ENCODE measurements at regions not wholly inside any gene's neighbourhood (a gene's known extent, or its start where the extent isn't known, plus 50 kb on each side); places are given as distances from the start of the nearest gene placed in this dataset.

DNA sequence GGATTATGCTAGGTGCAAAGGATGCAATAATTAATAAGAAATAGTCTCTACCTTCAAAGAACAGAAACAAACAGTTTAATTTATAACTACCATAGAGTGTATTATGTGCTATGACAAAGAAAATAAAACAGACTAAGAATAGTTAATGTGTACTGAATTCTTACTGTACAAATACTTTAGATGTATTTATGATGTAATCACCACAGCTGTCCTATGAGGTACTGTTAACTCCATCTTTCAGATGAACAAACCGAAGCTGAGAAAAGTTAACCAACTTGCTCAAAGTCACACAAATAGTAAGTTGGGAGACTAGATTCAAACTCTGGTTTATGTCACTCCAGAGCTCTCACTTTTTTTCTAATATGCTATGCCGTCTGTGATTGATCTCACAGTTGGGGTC lies 77.0 kb upstream of the FGGY start:
- Histone ChIP-seq H3K36me3 (no peaks in the 10 kb centered on the region), H3K9me3 (no peaks in the 10 kb centered on the region), H3K4me3 (replicated peaks in 1 of 3) (no peak overlapping the region), H3K4me1 (peaks cover 20 to 36% of the 10 kb centered on the region in 2 donors), H3K27ac (no peak overlapping the region), H3K27me3 (no peaks in the 10 kb centered on the region)
- intact Hi-C loops (cut with DNase I): no loop called here
- DNase-seq: no peak
- TF ChIP-seq, protein P1, sequence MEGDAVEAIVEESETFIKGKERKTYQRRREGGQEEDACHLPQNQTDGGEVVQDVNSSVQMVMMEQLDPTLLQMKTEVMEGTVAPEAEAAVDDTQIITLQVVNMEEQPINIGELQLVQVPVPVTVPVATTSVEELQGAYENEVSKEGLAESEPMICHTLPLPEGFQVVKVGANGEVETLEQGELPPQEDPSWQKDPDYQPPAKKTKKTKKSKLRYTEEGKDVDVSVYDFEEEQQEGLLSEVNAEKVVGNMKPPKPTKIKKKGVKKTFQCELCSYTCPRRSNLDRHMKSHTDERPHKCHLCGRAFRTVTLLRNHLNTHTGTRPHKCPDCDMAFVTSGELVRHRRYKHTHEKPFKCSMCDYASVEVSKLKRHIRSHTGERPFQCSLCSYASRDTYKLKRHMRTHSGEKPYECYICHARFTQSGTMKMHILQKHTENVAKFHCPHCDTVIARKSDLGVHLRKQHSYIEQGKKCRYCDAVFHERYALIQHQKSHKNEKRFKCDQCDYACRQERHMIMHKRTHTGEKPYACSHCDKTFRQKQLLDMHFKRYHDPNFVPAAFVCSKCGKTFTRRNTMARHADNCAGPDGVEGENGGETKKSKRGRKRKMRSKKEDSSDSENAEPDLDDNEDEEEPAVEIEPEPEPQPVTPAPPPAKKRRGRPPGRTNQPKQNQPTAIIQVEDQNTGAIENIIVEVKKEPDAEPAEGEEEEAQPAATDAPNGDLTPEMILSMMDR (IDR thresholded peaks at IDR 0.05): no peak
- TF ChIP-seq POLR2A (IDR thresholded peaks at IDR 0.05): no peak
- WGBS, 2 donors: 81 to 91% methylated on average over 2 of the region's 2 CpGs

DNA sequence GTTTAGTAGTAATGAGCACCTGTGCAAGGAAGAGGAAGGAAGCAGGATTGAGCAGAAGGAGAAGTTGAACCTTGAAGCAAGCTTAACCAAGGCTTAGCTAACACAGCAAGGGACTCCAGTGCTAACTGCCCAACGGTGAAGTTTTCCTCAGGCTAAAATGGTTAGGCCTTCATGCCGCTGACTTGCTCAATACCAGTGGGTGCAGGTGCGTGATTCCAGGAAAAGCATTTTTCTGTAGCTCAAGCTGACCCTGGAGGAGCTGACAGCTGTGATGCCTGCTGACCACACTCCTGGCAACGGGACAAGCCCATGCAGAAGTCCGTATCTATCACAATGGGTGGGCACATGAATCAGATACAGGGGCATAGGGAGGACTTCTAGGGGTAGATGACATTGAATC lies 76.5 kb upstream of the FGGY start:
- Histone ChIP-seq H3K36me3 (no peaks in the 10 kb centered on the region), H3K9me3 (no peaks in the 10 kb centered on the region), H3K27me3 (no peaks in the 10 kb centered on the region), H3K4me1 (peaks cover 16 to 32% of the 10 kb centered on the region in 2 donors), H3K4me3 (replicated peaks in 1 of 3) (no peak overlapping the region), H3K27ac (no peak overlapping the region)
- no peak for DNase-seq
- TF ChIP-seq, protein P1 (IDR thresholded peaks at IDR 0.05): no peak
- no peak for TF ChIP-seq POLR2A (IDR thresholded peaks at IDR 0.05)
- intact Hi-C loops (cut with DNase I): no loop called here
- 89 to 90% methylated on average over 5 of the region's 5 CpGs for WGBS, 2 donors

DNA sequence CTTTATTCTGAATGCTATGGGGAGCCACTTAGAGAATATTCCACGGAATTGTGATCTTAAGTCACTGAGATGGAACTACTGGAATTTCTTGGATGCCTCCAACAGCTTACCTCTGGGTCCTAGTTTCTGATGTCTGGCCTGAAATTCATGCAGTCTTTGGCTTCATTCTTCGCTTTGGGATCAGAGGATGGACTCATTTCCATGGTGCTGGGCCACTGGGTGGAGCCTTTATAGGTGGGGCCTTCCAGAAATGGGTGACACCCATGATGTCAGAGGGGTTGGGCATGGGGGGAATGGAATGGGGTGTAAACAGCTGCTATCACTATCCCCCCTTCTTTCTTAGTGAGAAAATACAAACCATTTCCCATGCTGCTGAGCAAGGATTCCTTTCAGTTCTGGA lies 73.7 kb upstream of the FGGY start:
- Histone ChIP-seq H3K9me3 (no peaks in the 10 kb centered on the region), H3K27ac (peak overlapping the region in 2 of 3 donors; percentile 43 to 69), H3K36me3 (no peaks in the 10 kb centered on the region), H3K4me3 (replicated peaks in 1 of 3) (no peak overlapping the region), H3K4me1 (peaks cover 9 to 25% of the 10 kb centered on the region in 2 donors), H3K27me3 (no peaks in the 10 kb centered on the region)
- 60 to 64% methylated on average over 2 of the region's 2 CpGs for WGBS, 2 donors
- no peak for TF ChIP-seq POLR2A (IDR thresholded peaks at IDR 0.05)
- intact Hi-C loops (cut with DNase I): no loop called here
- no peak for DNase-seq

DNA sequence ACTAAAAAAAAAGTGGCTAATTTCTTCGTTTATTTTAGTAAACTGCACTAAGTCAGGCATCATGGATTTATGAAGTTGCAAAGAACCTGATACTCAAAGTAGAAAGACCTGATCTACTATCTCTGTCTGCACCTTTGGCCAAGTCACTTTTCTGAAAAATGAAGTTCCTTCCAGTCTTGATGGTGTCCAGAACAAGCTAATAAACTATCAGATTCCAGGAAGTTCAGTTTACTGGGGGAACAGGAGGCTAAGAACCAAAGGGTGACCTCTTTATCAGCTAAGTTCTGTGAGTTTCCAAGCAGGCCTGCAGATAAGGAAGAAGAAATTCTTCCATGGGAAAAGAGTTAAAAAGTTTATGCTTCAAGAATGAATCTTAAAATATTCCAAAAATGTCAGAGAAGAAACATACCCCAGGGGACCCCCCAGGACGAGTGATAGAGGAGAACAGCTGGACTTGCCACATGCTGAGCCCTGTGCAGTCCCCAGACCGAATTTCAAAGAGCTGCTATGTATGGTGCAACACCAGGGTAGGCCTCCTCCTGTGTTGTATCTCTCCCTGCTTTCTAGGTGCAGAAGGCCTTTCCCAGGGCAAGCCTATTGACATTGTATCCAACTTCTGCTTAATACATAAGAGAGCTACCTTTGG lies 72.8 kb upstream of the FGGY start:
- peaks cover 16 to 30% of the 10 kb centered on the region in 2 donors for H3K4me1 ChIP-seq
- WGBS, 2 donors: 47 to 56% methylated on average over 3 of the region's 3 CpGs
- no peaks in the 10 kb centered on the region for H3K36me3 ChIP-seq
- peak overlapping the region; percentile 35 to 69 (median 43) for H3K27ac ChIP-seq
- intact Hi-C loops (cut with DNase I): no loop called here
- H3K9me3 ChIP-seq: no peaks in the 10 kb centered on the region
- H3K27me3 ChIP-seq: no peaks in the 10 kb centered on the region
- H3K4me3 ChIP-seq (replicated peaks in 1 of 3): no peak overlapping the region
- DNase-seq: no peak
- no peak for TF ChIP-seq POLR2A (IDR thresholded peaks at IDR 0.05)
- TF ChIP-seq, protein P1 (IDR thresholded peaks at IDR 0.05): no peak

DNA sequence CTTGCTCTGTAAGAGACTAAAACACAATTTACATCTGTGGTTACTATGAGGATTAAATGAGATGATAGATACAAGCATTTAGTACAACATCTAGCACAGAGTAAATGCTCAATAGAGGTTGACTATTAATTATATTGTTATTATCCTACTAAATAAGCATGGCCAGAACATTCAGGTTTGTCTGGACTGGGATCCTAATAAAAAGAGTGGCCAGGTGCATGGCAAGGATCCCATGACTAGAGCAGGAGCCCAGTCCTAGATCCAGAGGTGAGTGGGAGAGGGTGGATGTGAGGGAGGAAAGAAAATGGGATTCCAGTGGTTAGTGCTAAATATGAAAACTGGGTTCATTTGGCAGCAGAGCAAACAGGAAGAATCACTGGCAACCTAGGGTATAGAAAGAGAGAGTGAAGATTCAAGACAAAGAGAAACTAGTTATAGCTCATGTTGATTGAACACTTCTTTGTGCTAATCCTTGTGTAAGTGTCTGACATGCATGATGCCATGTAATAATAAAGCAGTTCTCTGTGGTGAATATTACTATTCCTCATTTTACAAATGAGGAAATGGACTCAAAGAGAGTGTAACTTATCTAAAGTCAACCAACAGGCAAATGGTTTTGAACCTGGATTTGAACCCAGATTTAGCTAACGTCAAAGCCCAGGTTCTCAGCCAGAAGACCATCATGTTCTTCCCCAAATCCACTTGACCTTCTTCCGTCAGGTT lies 71.1 kb upstream of the FGGY start:
- intact Hi-C loops (cut with DNase I): no loop called here
- no peaks in the 10 kb centered on the region for H3K36me3 ChIP-seq
- TF ChIP-seq, protein P1 (IDR thresholded peaks at IDR 0.05): no peak
- TF ChIP-seq POLR2A (IDR thresholded peaks at IDR 0.05): no peak

More for the DNA sequence above, 71.1 kb upstream of the FGGY start:
- Histone ChIP-seq H3K9me3 (no peaks in the 10 kb centered on the region), H3K27ac (no peak overlapping the region), H3K4me1 (peaks cover 22 to 36% of the 10 kb centered on the region in 2 donors), H3K4me3 (replicated peaks in 1 of 3) (no peak overlapping the region), H3K27me3 (no peaks in the 10 kb centered on the region)
- DNase-seq: no peak
- 93 to 98% methylated on average over 2 of the region's 2 CpGs for WGBS, 2 donors

All from thyroid gland (tissue), 4 donors.